ENCODE measurements at regions not wholly inside any gene's neighbourhood (a gene's known extent, or its start where the extent isn't known, plus 50 kb on each side); places are given as distances from the start of the nearest gene placed in this dataset.

- DNase-seq (ENCODE audit: low read depth in 1 of 2, low spot score in 2 of 2): no peak
- no peaks in the 10 kb centered on the region for H3K4me1 ChIP-seq (replicated peaks)
- H3K9me3 ChIP-seq (replicated peaks): no peaks in the 10 kb centered on the region
- H3K36me3 ChIP-seq: no peaks in the 10 kb centered on the region
- H3K27ac ChIP-seq: no peak overlapping the region
- no peak overlapping the region for H3K4me3 ChIP-seq
- H3K27me3 ChIP-seq (replicated peaks): no peaks in the 10 kb centered on the region
Observed at GRCh38 chr10:108003061-108003460, 838.6 kb upstream of the SORCS1 start.

GRCh38 chr10:108000365-108000764, 835.9 kb upstream of the SORCS1 start:
- DNase-seq (ENCODE audit: low read depth in 1 of 2, low spot score in 2 of 2): no peak
- no peak overlapping the region for H3K27ac ChIP-seq
- no peaks in the 10 kb centered on the region for H3K27me3 ChIP-seq (replicated peaks)

GRCh38 chr10:107994621-107995270, 830.2 kb upstream of the SORCS1 start:
- H3K27ac ChIP-seq: no peak overlapping the region
- no peak overlapping the region for H3K4me3 ChIP-seq
- H3K27me3 ChIP-seq (replicated peaks): no peaks in the 10 kb centered on the region
- H3K36me3 ChIP-seq: no peaks in the 10 kb centered on the region
- no peak for DNase-seq (ENCODE audit: low read depth in 1 of 2, low spot score in 2 of 2)
- 0 out of 2 replicates have a peak, but pooled peaks cover 2% of the 10 kb centered on the region for H3K9me3 ChIP-seq (replicated peaks)
- H3K4me1 ChIP-seq (replicated peaks): no peaks in the 10 kb centered on the region

More at GRCh38 chr10:108000365-108000764, 835.9 kb upstream of the SORCS1 start:
- Histone ChIP-seq H3K9me3 (replicated peaks) (no peaks in the 10 kb centered on the region), H3K4me3 (no peak overlapping the region), H3K4me1 (replicated peaks) (no peaks in the 10 kb centered on the region), H3K36me3 (no peaks in the 10 kb centered on the region)

GRCh38 chr10:107986571-107986970, 822.1 kb upstream of the SORCS1 start:
- no peak for DNase-seq (ENCODE audit: low read depth in 1 of 2, low spot score in 2 of 2)
- H3K27ac ChIP-seq: no peak overlapping the region
- 0 out of 2 replicates have a peak, but pooled peaks cover 3% of the 10 kb centered on the region for H3K9me3 ChIP-seq (replicated peaks)

GRCh38 chr10:107984581-107984980, 820.1 kb upstream of the SORCS1 start:
- no peak for DNase-seq (ENCODE audit: low read depth in 1 of 2, low spot score in 2 of 2)
- H3K4me3 ChIP-seq: no peak overlapping the region
- H3K27me3 ChIP-seq (replicated peaks): no peaks in the 10 kb centered on the region
- no peaks in the 10 kb centered on the region for H3K4me1 ChIP-seq (replicated peaks)
- H3K36me3 ChIP-seq: no peaks in the 10 kb centered on the region
- H3K9me3 ChIP-seq (replicated peaks): 0 out of 2 replicates have a peak, but pooled peaks cover 3% of the 10 kb centered on the region
- no peak overlapping the region for H3K27ac ChIP-seq

More at GRCh38 chr10:107986571-107986970, 822.1 kb upstream of the SORCS1 start:
- Histone ChIP-seq H3K4me3 (no peak overlapping the region), H3K4me1 (replicated peaks) (no peaks in the 10 kb centered on the region), H3K27me3 (replicated peaks) (no peaks in the 10 kb centered on the region), H3K36me3 (no peaks in the 10 kb centered on the region)

- Histone ChIP-seq H3K9me3 (replicated peaks) (0 out of 2 replicates have a peak, but pooled peaks cover 3% of the 10 kb centered on the region), H3K4me3 (no peak overlapping the region), H3K36me3 (no peaks in the 10 kb centered on the region)
Observed at GRCh38 chr10:107984149-107984548, 819.6 kb upstream of the SORCS1 start.

GRCh38 chr10:107978455-107978854, 813.9 kb upstream of the SORCS1 start:
- H3K27ac ChIP-seq: no peak overlapping the region
- H3K27me3 ChIP-seq (replicated peaks): no peaks in the 10 kb centered on the region
- no peak overlapping the region for H3K4me3 ChIP-seq
- H3K36me3 ChIP-seq: no peaks in the 10 kb centered on the region
- H3K9me3 ChIP-seq (replicated peaks): no peaks in the 10 kb centered on the region; the same call in 1 of the 2 replicates
- no peak for DNase-seq (ENCODE audit: low read depth in 1 of 2, low spot score in 2 of 2)
- no peaks in the 10 kb centered on the region for H3K4me1 ChIP-seq (replicated peaks)

More at GRCh38 chr10:107984149-107984548, 819.6 kb upstream of the SORCS1 start:
- Histone ChIP-seq H3K27ac (no peak overlapping the region), H3K4me1 (replicated peaks) (no peaks in the 10 kb centered on the region), H3K27me3 (replicated peaks) (no peaks in the 10 kb centered on the region)
- no peak for DNase-seq (ENCODE audit: low read depth in 1 of 2, low spot score in 2 of 2)

- Histone ChIP-seq H3K9me3 (replicated peaks) (peaks cover 3% of the 10 kb centered on the region; the same call in 1 of the 2 replicates), H3K27me3 (replicated peaks) (no peaks in the 10 kb centered on the region), H3K36me3 (no peaks in the 10 kb centered on the region), H3K4me3 (no peak overlapping the region), H3K27ac (no peak overlapping the region), H3K4me1 (replicated peaks) (no peaks in the 10 kb centered on the region)
- no peak for DNase-seq (ENCODE audit: low read depth in 1 of 2, low spot score in 2 of 2)
Observed at GRCh38 chr10:107971973-107972372, 807.5 kb upstream of the SORCS1 start.

GRCh38 chr10:107971411-107971810, 806.9 kb upstream of the SORCS1 start:
- Histone ChIP-seq H3K27me3 (replicated peaks) (no peaks in the 10 kb centered on the region), H3K4me3 (no peak overlapping the region), H3K9me3 (replicated peaks) (peaks cover 8% of the 10 kb centered on the region), H3K4me1 (replicated peaks) (no peaks in the 10 kb centered on the region), H3K36me3 (no peaks in the 10 kb centered on the region), H3K27ac (no peak overlapping the region)
- no peak for DNase-seq (ENCODE audit: low read depth in 1 of 2, low spot score in 2 of 2)

- Histone ChIP-seq H3K27me3 (replicated peaks) (no peaks in the 10 kb centered on the region), H3K36me3 (no peaks in the 10 kb centered on the region), H3K27ac (no peak overlapping the region), H3K9me3 (replicated peaks) (peaks cover 8% of the 10 kb centered on the region), H3K4me1 (replicated peaks) (no peaks in the 10 kb centered on the region), H3K4me3 (no peak overlapping the region)
- DNase-seq (ENCODE audit: low read depth in 1 of 2, low spot score in 2 of 2): no peak
Observed at GRCh38 chr10:107970512-107970911, 806.0 kb upstream of the SORCS1 start.

GRCh38 chr10:107969936-107970335, 805.4 kb upstream of the SORCS1 start:
- H3K27me3 ChIP-seq (replicated peaks): no peaks in the 10 kb centered on the region
- no peak for DNase-seq (ENCODE audit: low read depth in 1 of 2, low spot score in 2 of 2)
- no peaks in the 10 kb centered on the region for H3K4me1 ChIP-seq (replicated peaks)
- peaks cover 8% of the 10 kb centered on the region for H3K9me3 ChIP-seq (replicated peaks)
- no peaks in the 10 kb centered on the region for H3K36me3 ChIP-seq
- no peak overlapping the region for H3K4me3 ChIP-seq
- no peak overlapping the region for H3K27ac ChIP-seq

GRCh38 chr10:107966826-107967225, 802.3 kb upstream of the SORCS1 start:
- Histone ChIP-seq H3K4me3 (no peak overlapping the region), H3K4me1 (replicated peaks) (no peaks in the 10 kb centered on the region)
- no peak for DNase-seq (ENCODE audit: low read depth in 1 of 2, low spot score in 2 of 2)

GRCh38 chr10:107952649-107953556, 788.4 kb upstream of the SORCS1 start:
- Histone ChIP-seq H3K27ac (no peak overlapping the region), H3K4me3 (no peak overlapping the region), H3K27me3 (replicated peaks) (no peaks in the 10 kb centered on the region), H3K4me1 (replicated peaks) (no peaks in the 10 kb centered on the region), H3K9me3 (replicated peaks) (no peaks in the 10 kb centered on the region; the same call in none of the 2 replicates), H3K36me3 (no peaks in the 10 kb centered on the region)
- no peak for DNase-seq (ENCODE audit: low read depth in 1 of 2, low spot score in 2 of 2)

More at GRCh38 chr10:107966826-107967225, 802.3 kb upstream of the SORCS1 start:
- Histone ChIP-seq H3K9me3 (replicated peaks) (peaks cover 5% of the 10 kb centered on the region; the same call in 1 of the 2 replicates), H3K27ac (no peak overlapping the region), H3K27me3 (replicated peaks) (no peaks in the 10 kb centered on the region), H3K36me3 (no peaks in the 10 kb centered on the region)

Data from SJSA1 (cell line).